MM.1S (cell line): ENCODE measurements at regions not wholly inside any gene's neighbourhood (a gene's known extent, or its start where the extent isn't known, plus 50 kb on each side); places are given as distances from the start of the nearest gene placed in this dataset.

Source experiments
- DNase-seq: peaks from one replicate; pipeline ENCODE4 v3.0.0-alpha.2; 2015
- H2AFZ ChIP-seq: fragments of 300-600 bp; sonication (generic); 2 replicates; pipeline ENCODE4 v1.6.0; 2016; ENCODE audit warnings: antibody characterized with exemption, low read length
- H3F3A ChIP-seq: fragments of 300-600 bp; sonication (generic); 2 replicates; pipeline ENCODE4 v1.6.1; 2016; ENCODE audit warnings: mild to moderate bottlenecking, antibody characterized with exemption, low read length, moderate library complexity, mixed read lengths; ENCODE audit not compliant: insufficient read depth
- H3K27ac ChIP-seq: fragments of 300-600 bp; sonication (generic); 2 replicates; pipeline ENCODE4 v1.5.1; 2016; ENCODE audit warnings: mild to moderate bottlenecking, low read length
- H3K27me3 ChIP-seq: fragments of 300-600 bp; sonication (generic); replicated peaks from 2 replicates; pipeline ENCODE4 v1.6.0; 2016; ENCODE audit warnings: low read length; ENCODE audit not compliant: insufficient read depth
- H3K36me3 ChIP-seq: fragments of 300-600 bp; sonication (generic); replicated peaks from 2 replicates; pipeline ENCODE4 v1.6.1; 2016; ENCODE audit warnings: mild to moderate bottlenecking, low read length, mixed read lengths; ENCODE audit not compliant: insufficient read depth
- H3K4me1 ChIP-seq: fragments of 300-600 bp; sonication (generic); 2 replicates; pipeline ENCODE4 v1.6.1; 2016; ENCODE audit warnings: low read length, mixed read lengths
- H3K4me2 ChIP-seq: fragments of 300-600 bp; sonication (generic); 2 replicates; pipeline ENCODE4 v1.6.0; 2016; ENCODE audit warnings: low read depth, low read length
- H3K4me3 ChIP-seq: fragments of 300-600 bp; sonication (generic); 2 replicates; pipeline ENCODE4 v1.5.1; 2016; ENCODE audit warnings: low read length, mixed read lengths
- H3K79me2 ChIP-seq: fragments of 300-600 bp; sonication (generic); 2 replicates; pipeline ENCODE4 v1.6.1; 2016; ENCODE audit warnings: mixed run types, low read length, mixed read lengths
- H3K9ac ChIP-seq: fragments of 300-600 bp; sonication (generic); 2 replicates; pipeline ENCODE4 v1.6.1; 2016; ENCODE audit warnings: low read length, mixed read lengths
- H3K9me2 ChIP-seq: fragments of 300-600 bp; sonication (generic); replicated peaks from 2 replicates; pipeline ENCODE4 v1.6.1; 2016; ENCODE audit warnings: mild to moderate bottlenecking, low read length, mixed read lengths; ENCODE audit not compliant: insufficient read depth
- H3K9me3 ChIP-seq: fragments of 300-600 bp; sonication (generic); replicated peaks from 2 replicates; pipeline ENCODE4 v1.6.1; 2016; ENCODE audit warnings: mild to moderate bottlenecking, low read length, mixed read lengths; ENCODE audit not compliant: insufficient read depth
- H4K20me1 ChIP-seq: fragments of 300-600 bp; sonication (generic); 2 replicates; pipeline ENCODE4 v1.6.1; 2016; ENCODE audit warnings: mild to moderate bottlenecking, low read length, moderate library complexity, mixed read lengths; ENCODE audit not compliant: insufficient read depth
- EZH2 ChIP-seq: fragments of 300-600 bp; sonication (generic); optimal IDR thresholded peaks from 2 replicates; pipeline ENCODE3; 2017; ENCODE audit warnings: low read depth, mild to moderate bottlenecking, antibody characterized with exemption, low read length, mixed read lengths
- EZH2phosphoT487 ChIP-seq: fragments of 300-600 bp; sonication (generic); IDR thresholded peaks from 2 replicates; pipeline ENCODE4 v1.6.1; 2018; ENCODE audit warnings: antibody characterized with exemption, low read length
- TF ChIP-seq, protein P1 (sequence below): fragments of 300-600 bp; sonication (generic); IDR thresholded peaks from 2 replicates; pipeline ENCODE4 v1.5.1; 2016; ENCODE audit warnings: antibody characterized with exemption, low read length, mixed read lengths

DNA sequence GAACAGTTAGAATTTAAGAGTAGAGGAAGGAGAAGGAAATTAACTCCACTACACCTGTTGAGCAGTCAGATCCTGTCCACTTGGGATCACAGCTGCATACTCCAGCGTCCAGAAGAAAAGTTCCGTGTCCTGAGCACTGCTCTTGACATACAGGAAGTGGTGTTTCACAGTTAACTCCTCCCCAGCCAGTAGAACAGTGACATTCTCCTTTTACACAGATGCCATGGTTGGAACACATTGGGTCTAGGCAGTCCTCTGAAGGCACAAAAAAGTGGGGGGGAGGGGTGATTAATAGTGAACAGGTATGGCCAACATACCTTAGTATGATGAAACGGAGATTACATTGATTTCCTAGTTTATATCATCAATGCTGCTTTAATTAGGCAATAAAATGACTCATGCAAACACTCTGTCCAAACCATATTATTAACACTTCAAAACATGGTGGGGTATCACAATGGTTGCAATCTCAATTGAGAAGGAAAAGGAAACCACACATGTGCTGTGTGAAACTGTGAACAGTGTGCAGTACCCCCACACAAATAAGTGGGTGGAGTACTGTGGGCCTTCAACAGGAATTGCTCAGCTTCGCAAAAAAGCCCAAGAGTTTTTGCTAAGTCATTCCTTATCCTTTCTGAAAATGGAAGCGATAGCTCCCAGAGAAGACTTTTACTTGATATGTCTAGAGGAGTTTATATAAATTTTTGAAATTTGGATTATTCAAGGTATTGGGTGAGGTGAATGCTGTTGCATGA, 295.6 kb downstream of the SH2D1A start:
- H3K4me3 ChIP-seq = no peak overlapping the region
- H3K9me3 ChIP-seq = no peaks in the 10 kb centered on the region
- TF ChIP-seq EZH2 (no peak), EZH2phosphoT487 (no peak)
- TF ChIP-seq, protein P1, sequence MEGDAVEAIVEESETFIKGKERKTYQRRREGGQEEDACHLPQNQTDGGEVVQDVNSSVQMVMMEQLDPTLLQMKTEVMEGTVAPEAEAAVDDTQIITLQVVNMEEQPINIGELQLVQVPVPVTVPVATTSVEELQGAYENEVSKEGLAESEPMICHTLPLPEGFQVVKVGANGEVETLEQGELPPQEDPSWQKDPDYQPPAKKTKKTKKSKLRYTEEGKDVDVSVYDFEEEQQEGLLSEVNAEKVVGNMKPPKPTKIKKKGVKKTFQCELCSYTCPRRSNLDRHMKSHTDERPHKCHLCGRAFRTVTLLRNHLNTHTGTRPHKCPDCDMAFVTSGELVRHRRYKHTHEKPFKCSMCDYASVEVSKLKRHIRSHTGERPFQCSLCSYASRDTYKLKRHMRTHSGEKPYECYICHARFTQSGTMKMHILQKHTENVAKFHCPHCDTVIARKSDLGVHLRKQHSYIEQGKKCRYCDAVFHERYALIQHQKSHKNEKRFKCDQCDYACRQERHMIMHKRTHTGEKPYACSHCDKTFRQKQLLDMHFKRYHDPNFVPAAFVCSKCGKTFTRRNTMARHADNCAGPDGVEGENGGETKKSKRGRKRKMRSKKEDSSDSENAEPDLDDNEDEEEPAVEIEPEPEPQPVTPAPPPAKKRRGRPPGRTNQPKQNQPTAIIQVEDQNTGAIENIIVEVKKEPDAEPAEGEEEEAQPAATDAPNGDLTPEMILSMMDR = no peak
- DNase-seq = no peak
- no peaks in the 10 kb centered on the region for H3K79me2 ChIP-seq
- no peak overlapping the region for H2AFZ ChIP-seq
- H3K9ac ChIP-seq = no peak overlapping the region
- H3K27me3 ChIP-seq = no peaks in the 10 kb centered on the region
- no peak overlapping the region for H3K4me2 ChIP-seq
- no peak overlapping the region for H3K27ac ChIP-seq
- H3K9me2 ChIP-seq = no peaks in the 10 kb centered on the region
- H3K36me3 ChIP-seq = no peaks in the 10 kb centered on the region
- H3F3A ChIP-seq = no peaks in the 10 kb centered on the region
- no peaks in the 10 kb centered on the region for H4K20me1 ChIP-seq
- no peaks in the 10 kb centered on the region for H3K4me1 ChIP-seq

DNA sequence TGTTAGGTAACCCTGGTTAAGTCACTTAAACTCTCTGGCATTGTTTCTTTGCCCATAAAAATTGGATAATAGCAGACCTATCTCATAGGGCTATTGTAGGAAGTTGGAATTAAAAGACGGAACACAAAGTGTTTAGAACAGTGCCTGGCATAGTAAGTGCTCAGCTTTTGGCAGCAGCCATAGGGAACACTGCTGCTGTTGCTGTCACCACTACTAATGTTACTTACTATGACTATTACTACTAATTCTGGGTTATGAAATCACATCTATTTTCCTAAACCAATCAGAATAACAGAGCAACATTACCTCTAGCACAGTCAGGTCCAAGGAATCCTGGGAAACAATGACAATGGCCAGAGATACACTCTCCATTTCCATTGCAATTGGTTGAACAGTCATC, 300.0 kb downstream of the SH2D1A start:
- Histone ChIP-seq H3K27ac (no peak overlapping the region), H3K4me1 (no peaks in the 10 kb centered on the region), H3K79me2 (no peaks in the 10 kb centered on the region), H3K9ac (no peak overlapping the region), H3K9me3 (no peaks in the 10 kb centered on the region), H2AFZ (no peak overlapping the region), H3K27me3 (no peaks in the 10 kb centered on the region), H3K36me3 (no peaks in the 10 kb centered on the region), H3K4me3 (no peak overlapping the region), H4K20me1 (no peaks in the 10 kb centered on the region), H3K4me2 (no peak overlapping the region), H3K9me2 (no peaks in the 10 kb centered on the region), H3F3A (no peaks in the 10 kb centered on the region)
- TF ChIP-seq EZH2 (no peak), EZH2phosphoT487 (no peak)
- TF ChIP-seq, protein P1 = no peak
- DNase-seq = no peak

DNA sequence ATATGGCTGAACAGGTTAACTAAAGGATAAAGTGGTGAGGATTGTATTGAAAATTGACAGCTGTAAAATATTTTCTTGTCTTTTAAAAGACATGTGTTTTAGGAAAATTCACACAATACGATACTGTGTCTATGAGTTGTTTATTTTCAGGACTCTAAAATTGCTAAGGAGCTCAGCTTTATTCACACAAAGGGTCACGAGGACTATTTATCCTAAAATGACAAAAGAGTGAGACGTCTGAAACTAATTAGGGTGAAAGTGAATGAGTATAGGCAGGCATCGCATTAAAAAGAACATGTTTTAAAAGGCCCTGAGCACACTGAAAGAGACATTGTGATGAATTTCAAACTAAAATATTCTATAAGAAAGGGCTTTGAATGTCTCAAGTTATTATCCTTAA, 304.7 kb downstream of the SH2D1A start:
- Histone ChIP-seq H3K27me3 (no peaks in the 10 kb centered on the region), H3K27ac (no peak overlapping the region), H4K20me1 (no peaks in the 10 kb centered on the region), H3K4me3 (no peak overlapping the region), H2AFZ (no peak overlapping the region), H3K9me3 (no peaks in the 10 kb centered on the region), H3K36me3 (no peaks in the 10 kb centered on the region), H3K9ac (no peak overlapping the region), H3K9me2 (no peaks in the 10 kb centered on the region), H3F3A (no peaks in the 10 kb centered on the region), H3K79me2 (no peaks in the 10 kb centered on the region), H3K4me2 (no peak overlapping the region), H3K4me1 (no peaks in the 10 kb centered on the region)
- no peak for DNase-seq
- no peak for TF ChIP-seq EZH2phosphoT487
- TF ChIP-seq, protein P1 = no peak
- no peak for TF ChIP-seq EZH2
